Effector memory CD8-positive, alpha-beta T cell (primary cell): ENCODE measurements at regions not wholly inside any gene's neighbourhood (a gene's known extent, or its start where the extent isn't known, plus 50 kb on each side); places are given as distances from the start of the nearest gene placed in this dataset.

Experiments used
- ATAC-seq: fragments of 150-1000 bp; cut with Tn5 transposase; replicated peaks from 2 replicates; pipeline ENCODE4 v1.10.0; 2021; ENCODE audit warnings: mild to moderate bottlenecking, moderate library complexity
- DNase-seq, 3 experiments: peaks; one replicate each; pipeline ENCODE4 v3.0.0; 2021
- H3K27ac Mint-ChIP-seq, 2 donors: one replicate each; pipeline ENCODE4 v1.8.0; 2022; ENCODE audit warnings: mild to moderate bottlenecking in 2 of 2, mixed read lengths in 2 of 2, moderate library complexity in 2 of 2
- H3K27me3 Mint-ChIP-seq, 2 donors: one replicate each; pipeline ENCODE4 v1.8.0; 2022; ENCODE audit warnings: mixed read lengths in 2 of 2
- H3K36me3 Mint-ChIP-seq: one replicate; pipeline ENCODE4 v1.8.0; 2022; ENCODE audit warnings: mild to moderate bottlenecking, moderate library complexity, mixed read lengths; ENCODE audit not compliant: insufficient read depth
- H3K4me1 Mint-ChIP-seq, 2 donors: one replicate each; pipeline ENCODE4 v1.8.0; 2022; ENCODE audit warnings: low read depth in 2 of 2, mixed read lengths in 2 of 2
- H3K4me3 Mint-ChIP-seq, 2 donors: one replicate each; pipeline ENCODE4 v1.8.0; 2022; ENCODE audit warnings: mild to moderate bottlenecking in 2 of 2, mixed read lengths in 2 of 2, moderate library complexity in 2 of 2
- H3K9me3 Mint-ChIP-seq, 2 donors: one replicate each; pipeline ENCODE4 v1.8.0; 2022; ENCODE audit warnings: mixed read lengths in 2 of 2

GRCh38 chr5:74355041-74355824 lies 285.3 kb downstream of the ENC1 start:
- no peaks in the 10 kb centered on the region for H3K36me3 Mint-ChIP-seq
- ATAC-seq (no peak), DNase-seq (no peak)
- H3K27me3 Mint-ChIP-seq: peaks cover 21 to 42% of the 10 kb centered on the region in 2 donors
- no peak overlapping the region for H3K4me3 Mint-ChIP-seq
- no peak overlapping the region for H3K27ac Mint-ChIP-seq
- H3K9me3 Mint-ChIP-seq: no peaks in the 10 kb centered on the region
- H3K4me1 Mint-ChIP-seq: no peaks in the 10 kb centered on the region

DNA sequence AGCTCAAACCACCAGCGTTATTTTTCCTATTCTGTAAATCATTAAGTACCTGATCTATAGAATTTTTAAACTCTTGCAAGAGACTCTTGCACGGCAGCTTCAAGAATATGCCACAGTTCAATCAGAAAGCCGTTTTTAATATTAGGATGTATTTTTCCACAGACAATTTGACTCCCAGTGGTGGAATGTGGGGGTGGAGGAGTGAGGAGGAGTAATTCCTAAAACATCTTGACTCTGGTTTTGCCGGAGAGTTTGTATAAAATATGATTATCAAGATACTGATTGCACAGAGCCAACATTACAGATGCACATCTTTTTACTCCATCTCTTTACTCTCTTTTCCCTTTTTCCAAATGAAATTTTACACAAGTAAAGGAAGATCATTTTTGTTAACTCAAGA lies 288.3 kb downstream of the ENC1 start:
- H3K27ac Mint-ChIP-seq: no peak overlapping the region
- H3K27me3 Mint-ChIP-seq: peaks cover 45 to 52% of the 10 kb centered on the region in 2 donors
- H3K4me3 Mint-ChIP-seq: no peak overlapping the region
- DNase-seq (no peak), ATAC-seq (no peak)
- H3K36me3 Mint-ChIP-seq: no peaks in the 10 kb centered on the region
- H3K9me3 Mint-ChIP-seq: no peaks in the 10 kb centered on the region
- H3K4me1 Mint-ChIP-seq: no peaks in the 10 kb centered on the region

DNA sequence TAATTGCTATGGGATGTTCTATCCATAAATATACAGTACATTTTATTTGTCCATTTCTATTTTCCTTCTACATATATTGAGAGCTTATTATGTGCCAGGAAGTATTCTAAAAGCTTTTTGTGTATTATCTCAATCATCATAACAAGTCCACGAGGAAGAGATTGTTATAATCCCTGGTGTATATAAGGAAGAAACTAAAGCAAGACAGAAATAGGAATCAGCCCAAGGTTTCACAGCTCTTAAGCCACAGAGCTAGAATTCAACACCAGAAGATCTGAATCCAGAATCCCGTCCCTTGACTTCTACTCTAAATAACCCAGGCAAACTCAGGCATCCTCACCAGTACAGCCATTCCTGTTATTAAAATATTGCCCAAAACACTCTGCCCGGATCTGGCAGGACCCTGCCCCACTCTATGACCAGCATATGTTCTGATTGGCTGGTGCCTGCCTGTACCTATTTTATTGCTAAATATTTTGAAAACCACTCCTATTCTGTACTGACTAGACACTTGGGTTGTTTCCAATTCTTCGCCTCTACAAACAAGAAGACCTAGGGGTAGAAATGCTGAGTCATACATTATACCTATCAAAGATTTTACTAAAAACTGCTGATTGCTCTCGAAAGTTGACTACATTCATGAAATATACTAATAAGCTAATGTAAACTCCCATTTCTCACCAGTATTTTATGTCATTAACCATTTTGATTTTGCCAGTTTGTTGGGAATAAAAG lies 297.4 kb downstream of the ENC1 start:
- Mint-ChIP-seq H3K27ac (no peak overlapping the region), H3K27me3 (peaks cover 2 to 19% of the 10 kb centered on the region in 2 donors), H3K4me1 (no peaks in the 10 kb centered on the region), H3K4me3 (no peak overlapping the region), H3K36me3 (no peaks in the 10 kb centered on the region), H3K9me3 (no peaks in the 10 kb centered on the region)
- no peak for DNase-seq
- ATAC-seq: no peak

GRCh38 chr5:74342182-74342581 lies 298.3 kb downstream of the ENC1 start:
- ATAC-seq (no peak), DNase-seq (no peak)
- H3K27me3 Mint-ChIP-seq: peaks cover 6 to 13% of the 10 kb centered on the region in 2 donors
- H3K36me3 Mint-ChIP-seq: no peaks in the 10 kb centered on the region
- no peaks in the 10 kb centered on the region for H3K9me3 Mint-ChIP-seq
- no peak overlapping the region for H3K4me3 Mint-ChIP-seq
- H3K4me1 Mint-ChIP-seq: no peaks in the 10 kb centered on the region
- peak overlapping the region in 1 of 2 donors; percentile 50 for H3K27ac Mint-ChIP-seq

GRCh38 chr5:74341221-74341620 lies 299.3 kb downstream of the ENC1 start:
- no peak for ATAC-seq
- Mint-ChIP-seq H3K27me3 (peaks cover 6 to 13% of the 10 kb centered on the region in 2 donors), H3K4me3 (no peak overlapping the region), H3K9me3 (no peaks in the 10 kb centered on the region), H3K36me3 (no peaks in the 10 kb centered on the region), H3K27ac (no peak overlapping the region), H3K4me1 (no peaks in the 10 kb centered on the region)
- DNase-seq: no peak

DNA sequence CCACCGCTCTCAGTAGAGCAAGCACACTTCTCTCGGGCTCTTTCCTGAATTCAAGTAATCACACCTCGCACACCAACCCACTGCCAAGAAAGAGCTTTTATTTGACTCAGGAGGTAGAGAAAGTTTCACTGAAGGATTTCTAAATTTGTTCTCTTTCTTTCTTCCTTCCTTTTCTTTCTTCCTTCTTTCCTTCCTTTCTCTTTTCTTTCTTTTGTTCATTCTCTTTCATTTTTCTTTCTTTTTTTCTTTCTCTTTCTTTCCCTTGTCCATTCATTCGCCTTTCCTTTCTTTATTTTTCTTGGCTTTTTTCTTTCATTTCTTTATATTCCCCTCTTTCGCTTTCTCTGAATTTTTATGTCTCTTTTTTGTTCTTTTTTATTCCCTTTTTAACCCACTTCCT lies 300.1 kb downstream of the ENC1 start:
- no peak for ATAC-seq
- Mint-ChIP-seq H3K36me3 (no peaks in the 10 kb centered on the region), H3K4me1 (no peaks in the 10 kb centered on the region), H3K4me3 (no peak overlapping the region), H3K9me3 (no peaks in the 10 kb centered on the region), H3K27me3 (peaks cover 7 to 15% of the 10 kb centered on the region in 2 donors), H3K27ac (no peak overlapping the region)
- DNase-seq: no peak

DNA sequence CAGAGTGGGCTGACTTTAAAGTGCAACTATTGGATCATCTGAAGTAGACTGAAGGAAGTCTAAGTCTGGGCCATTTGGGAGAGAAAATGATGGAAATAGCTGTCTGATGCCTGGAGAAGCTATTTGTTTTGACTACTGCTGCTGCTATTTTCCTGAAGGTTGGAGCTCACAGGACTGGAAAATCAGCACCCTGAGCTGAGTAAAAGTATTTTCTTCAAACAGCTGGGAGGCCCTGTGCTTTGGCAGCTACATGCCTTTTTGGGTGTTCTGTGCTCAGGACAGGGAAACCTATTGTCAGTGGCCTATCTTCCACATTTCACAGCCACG lies 302.6 kb downstream of the ENC1 start:
- Mint-ChIP-seq H3K27ac (no peak overlapping the region), H3K4me1 (no peaks in the 10 kb centered on the region), H3K27me3 (peaks cover 25 to 29% of the 10 kb centered on the region in 2 donors), H3K9me3 (no peaks in the 10 kb centered on the region), H3K4me3 (no peak overlapping the region), H3K36me3 (no peaks in the 10 kb centered on the region)
- DNase-seq (no peak), ATAC-seq (no peak)

DNA sequence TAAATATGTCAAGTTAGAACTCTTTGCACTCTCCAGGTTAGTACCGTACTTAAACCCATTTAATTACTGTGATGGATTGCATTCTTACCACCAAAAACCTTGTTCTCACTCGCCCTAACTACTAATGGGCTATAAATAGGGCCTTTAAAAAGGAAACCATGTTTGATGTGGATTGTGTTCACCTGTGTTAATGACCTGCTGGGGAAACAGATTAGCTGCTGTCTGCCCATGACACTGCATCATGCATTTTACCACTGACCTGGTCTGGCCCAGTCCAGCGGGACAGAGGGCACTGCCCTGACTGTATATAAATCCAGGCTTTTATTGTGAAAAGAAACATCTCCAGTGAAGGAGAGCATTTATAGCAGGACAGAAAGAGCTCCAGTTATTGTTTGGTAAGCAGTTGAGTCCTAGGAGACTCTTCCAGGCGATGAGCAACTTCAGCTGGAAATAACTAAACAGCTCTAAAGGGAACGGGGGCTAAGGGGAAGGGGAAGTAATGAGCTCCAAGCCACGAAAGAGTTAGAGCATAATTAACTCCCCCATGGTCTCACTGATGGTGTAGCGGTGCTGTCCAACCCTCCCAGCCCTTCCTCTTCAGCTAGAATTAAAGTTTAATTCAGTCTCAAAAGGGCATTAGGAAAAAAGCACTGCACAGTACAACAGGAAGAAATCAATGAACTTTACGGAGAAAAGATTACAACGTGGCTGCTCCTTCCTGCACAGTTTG lies 303.1 kb downstream of the ENC1 start:
- ATAC-seq: no peak
- no peaks in the 10 kb centered on the region for H3K4me1 Mint-ChIP-seq
- no peak for DNase-seq
- H3K27me3 Mint-ChIP-seq: peaks cover 25 to 29% of the 10 kb centered on the region in 2 donors
- H3K4me3 Mint-ChIP-seq: no peak overlapping the region
- H3K36me3 Mint-ChIP-seq: no peaks in the 10 kb centered on the region
- H3K9me3 Mint-ChIP-seq: no peaks in the 10 kb centered on the region
- no peak overlapping the region for H3K27ac Mint-ChIP-seq

DNA sequence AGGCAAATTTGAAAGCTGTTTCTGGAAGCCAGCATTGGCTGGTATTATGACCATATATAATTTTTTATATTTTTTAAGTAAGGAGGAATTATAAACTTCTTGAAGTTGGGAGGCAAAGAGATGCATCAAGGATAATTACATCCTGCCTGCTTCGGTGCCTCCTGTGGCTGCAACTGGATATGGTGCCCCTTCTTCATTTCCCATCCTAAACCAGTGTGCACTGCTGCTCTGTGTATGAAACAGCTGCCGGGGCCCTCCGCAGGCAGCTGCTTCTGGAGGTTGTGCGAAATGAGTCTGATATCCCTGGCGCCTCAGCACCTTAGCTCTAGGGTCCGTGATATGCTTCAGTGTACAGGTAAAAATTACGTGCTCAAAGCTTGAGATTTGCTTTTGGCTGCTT lies 304.2 kb downstream of the ENC1 start:
- H3K27me3 Mint-ChIP-seq: peaks cover 29 to 30% of the 10 kb centered on the region in 2 donors

DNA sequence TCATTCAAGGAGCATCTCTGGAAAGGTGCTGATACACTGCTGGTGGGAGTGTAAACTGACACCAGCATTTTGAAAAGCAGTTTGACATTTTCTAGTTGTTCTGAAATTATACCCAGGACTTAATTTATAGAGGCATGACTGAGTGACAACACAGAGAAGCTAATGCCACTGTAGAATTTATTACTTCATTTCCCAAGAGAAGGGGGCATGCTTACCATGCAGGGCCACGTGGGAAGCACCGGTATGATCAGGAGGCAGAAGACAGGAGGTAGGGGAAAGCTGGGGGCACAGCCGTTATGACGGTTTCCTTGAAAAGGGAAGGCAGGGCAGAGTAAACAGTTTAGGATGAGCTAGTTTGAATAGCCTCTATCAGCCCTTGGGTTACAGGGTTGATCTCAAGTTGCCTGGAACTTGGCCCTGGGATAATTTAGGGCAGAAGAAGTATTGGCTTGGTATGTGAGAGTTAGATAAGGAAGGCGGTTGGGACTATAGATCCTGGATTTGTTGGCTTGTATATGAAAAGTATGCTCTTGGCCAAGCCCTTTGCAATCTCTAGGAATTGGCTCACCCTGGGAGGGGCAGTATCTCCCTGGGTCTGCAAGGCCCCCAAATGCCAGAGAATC lies 305.7 kb downstream of the ENC1 start:
- peaks cover 19 to 29% of the 10 kb centered on the region in 2 donors for H3K27me3 Mint-ChIP-seq
- H3K36me3 Mint-ChIP-seq: no peaks in the 10 kb centered on the region

More for the DNA sequence above, 304.2 kb downstream of the ENC1 start:
- Mint-ChIP-seq H3K27ac (no peak overlapping the region), H3K9me3 (no peaks in the 10 kb centered on the region), H3K36me3 (no peaks in the 10 kb centered on the region), H3K4me3 (no peak overlapping the region), H3K4me1 (no peaks in the 10 kb centered on the region)
- DNase-seq (no peak), ATAC-seq (no peak)

GRCh38 chr5:74334062-74334761 lies 306.3 kb downstream of the ENC1 start:
- Mint-ChIP-seq H3K36me3 (no peaks in the 10 kb centered on the region), H3K4me1 (no peaks in the 10 kb centered on the region), H3K27ac (no peak overlapping the region), H3K27me3 (peaks cover 17 to 29% of the 10 kb centered on the region in 2 donors), H3K9me3 (no peaks in the 10 kb centered on the region), H3K4me3 (no peak overlapping the region)
- DNase-seq (no peak), ATAC-seq (no peak)

More for the DNA sequence above, 305.7 kb downstream of the ENC1 start:
- H3K4me1 Mint-ChIP-seq: no peaks in the 10 kb centered on the region
- DNase-seq (no peak), ATAC-seq (no peak)
- no peaks in the 10 kb centered on the region for H3K9me3 Mint-ChIP-seq
- H3K4me3 Mint-ChIP-seq: no peak overlapping the region
- H3K27ac Mint-ChIP-seq: no peak overlapping the region

GRCh38 chr5:74333430-74333829 lies 307.1 kb downstream of the ENC1 start:
- no peak for ATAC-seq
- Mint-ChIP-seq H3K36me3 (no peaks in the 10 kb centered on the region), H3K4me3 (no peak overlapping the region), H3K4me1 (no peaks in the 10 kb centered on the region), H3K9me3 (no peaks in the 10 kb centered on the region), H3K27ac (no peak overlapping the region), H3K27me3 (peaks cover 17 to 29% of the 10 kb centered on the region in 2 donors)
- DNase-seq: no peak

DNA sequence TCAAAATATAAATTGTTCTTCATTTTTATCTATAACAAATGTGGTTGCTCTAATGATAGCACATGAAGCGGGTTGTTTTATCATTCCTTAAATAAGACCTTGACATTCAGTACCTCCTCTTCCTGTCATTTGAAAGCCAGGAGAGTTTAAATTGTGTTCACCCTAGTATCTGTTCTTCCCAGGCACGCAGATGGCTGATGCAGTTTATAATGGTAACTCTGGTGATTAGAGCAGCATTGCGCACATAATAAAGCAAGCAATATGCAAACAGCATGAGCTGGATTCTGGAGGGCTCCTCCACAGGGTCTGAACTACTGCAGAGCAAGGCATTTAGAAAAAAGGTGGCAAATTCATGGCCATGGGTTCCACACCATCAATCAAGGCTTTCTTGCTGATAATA lies 307.8 kb downstream of the ENC1 start:
- Mint-ChIP-seq H3K9me3 (no peaks in the 10 kb centered on the region), H3K27me3 (peaks cover 17 to 27% of the 10 kb centered on the region in 2 donors)

More for the DNA sequence above, 307.8 kb downstream of the ENC1 start:
- Mint-ChIP-seq H3K27ac (no peak overlapping the region), H3K4me1 (peaks cover 3 to 5% of the 10 kb centered on the region in 2 donors), H3K4me3 (no peak overlapping the region), H3K36me3 (no peaks in the 10 kb centered on the region)
- ATAC-seq (no peak), DNase-seq (no peak)
